Naive B cell (primary cell): ENCODE measurements at regions not wholly inside any gene's neighbourhood (a gene's known extent, or its start where the extent isn't known, plus 50 kb on each side); places are given as distances from the start of the nearest gene placed in this dataset.
"Not testable (repeated sequence)": the region's sequence is repeated elsewhere in the genome, so short reads cannot be mapped to it uniquely, and the experiment has no call there.

Source experiments
- ATAC-seq, 2 donors: fragments of 150-1000 bp; cut with Tn5 transposase; 2 replicates each; pipeline ENCODE4 v1.10.0; 2021; ENCODE audit warnings: low read depth in 2 of 2, mild to moderate bottlenecking in 2 of 2, moderate library complexity in 2 of 2
- DNase-seq: peaks from one replicate; pipeline ENCODE4 v3.0.0; 2022
- H3K27ac Mint-ChIP-seq, 6 donors: one replicate each; pipeline ENCODE4 v1.8.0; 2020 to 2022; ENCODE audit warnings: mild to moderate bottlenecking in 6 of 6, mixed read lengths in 6 of 6, moderate library complexity in 5 of 6, inconsistent platforms in 2 of 6
- H3K27me3 Mint-ChIP-seq, 3 donors: one replicate each; pipeline ENCODE4 v1.8.0; 2021 to 2022; ENCODE audit warnings: mixed read lengths in 3 of 3, mild to moderate bottlenecking in 1 of 3
- H3K36me3 Mint-ChIP-seq, 2 donors: one replicate each; pipeline ENCODE4 v1.8.0; 2020 to 2022; ENCODE audit warnings: mixed read lengths in 2 of 2, inconsistent platforms in 1 of 2, mild to moderate bottlenecking in 1 of 2
- H3K4me1 Mint-ChIP-seq, 3 donors: one replicate each; pipeline ENCODE4 v1.8.0; 2020 to 2022; ENCODE audit warnings: mixed read lengths in 3 of 3, inconsistent platforms in 1 of 3, mild to moderate bottlenecking in 1 of 3, moderate library complexity in 1 of 3
- H3K4me3 Mint-ChIP-seq, 8 donors: one replicate each; pipeline ENCODE4 v1.8.0; 2020 to 2022; ENCODE audit warnings: mild to moderate bottlenecking in 8 of 8, mixed read lengths in 8 of 8, moderate library complexity in 8 of 8, inconsistent platforms in 2 of 8
- H3K9me3 Mint-ChIP-seq, 7 donors: one replicate each; pipeline ENCODE4 v1.8.0; 2020 to 2022; ENCODE audit warnings: mixed read lengths in 7 of 7, mild to moderate bottlenecking in 5 of 7, inconsistent platforms in 2 of 7, moderate library complexity in 1 of 7

DNA sequence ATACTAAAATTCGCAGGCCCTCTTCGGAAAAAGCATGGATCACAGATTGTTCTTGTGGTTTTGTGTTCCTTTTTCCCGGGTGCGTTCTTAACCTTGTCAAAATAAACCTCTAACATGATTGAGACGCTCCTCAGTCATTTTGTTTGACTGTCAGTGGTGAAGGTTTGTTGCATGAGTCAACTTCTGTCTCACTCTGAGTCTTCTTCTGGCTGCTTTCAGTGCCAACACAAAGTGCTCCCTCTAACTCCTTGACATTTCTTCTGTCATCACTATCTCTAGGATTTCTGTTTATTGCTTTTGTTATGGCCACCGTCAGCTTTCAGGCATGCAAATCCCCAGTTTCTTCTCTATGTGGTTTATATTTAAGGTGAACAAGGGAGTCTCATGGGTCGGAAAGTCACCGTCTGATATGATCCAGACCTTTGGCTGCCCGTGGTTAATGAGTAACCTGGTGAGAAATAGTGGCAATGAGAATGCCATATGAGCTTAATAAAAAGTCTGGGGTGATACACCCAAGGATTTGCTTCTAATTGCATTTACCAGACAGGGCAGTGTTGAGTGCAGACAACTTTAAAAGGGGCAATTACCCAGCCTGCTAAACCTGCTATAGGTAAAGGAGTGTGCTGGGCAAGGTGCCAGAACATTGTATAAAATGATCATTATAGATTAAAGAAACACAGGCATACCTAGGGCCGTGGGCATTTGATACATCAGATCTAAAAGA is 248.9 kb upstream of the FAM240B start:
- H3K4me3 Mint-ChIP-seq, DNase-seq, H3K27me3 Mint-ChIP-seq, H3K36me3 Mint-ChIP-seq, H3K4me1 Mint-ChIP-seq, H3K9me3 Mint-ChIP-seq, ATAC-seq, H3K27ac Mint-ChIP-seq: not testable (repeated sequence)

DNA sequence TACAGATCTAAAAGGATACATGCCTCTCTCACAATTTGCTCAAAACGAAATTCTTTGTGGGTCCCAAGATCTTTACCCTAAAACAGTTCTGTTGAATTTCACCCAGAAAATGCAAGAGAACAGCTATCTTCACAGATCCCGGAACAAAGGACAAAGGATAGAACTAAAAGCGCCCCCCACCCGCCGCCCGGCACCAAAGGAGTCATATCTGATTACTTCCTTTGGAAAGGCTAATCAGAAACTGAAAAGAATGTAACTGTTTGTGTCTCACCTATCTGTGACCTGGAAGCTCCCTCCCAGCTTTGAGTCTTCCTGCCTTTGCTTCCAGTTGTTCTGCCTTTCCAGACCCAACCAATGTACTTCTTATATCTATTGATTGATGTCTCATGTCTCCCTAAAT is 247.9 kb upstream of the FAM240B start:
- not testable (repeated sequence) for ATAC-seq, H3K4me1 Mint-ChIP-seq, H3K27ac Mint-ChIP-seq, H3K36me3 Mint-ChIP-seq, H3K9me3 Mint-ChIP-seq, DNase-seq, H3K4me3 Mint-ChIP-seq, H3K27me3 Mint-ChIP-seq

DNA sequence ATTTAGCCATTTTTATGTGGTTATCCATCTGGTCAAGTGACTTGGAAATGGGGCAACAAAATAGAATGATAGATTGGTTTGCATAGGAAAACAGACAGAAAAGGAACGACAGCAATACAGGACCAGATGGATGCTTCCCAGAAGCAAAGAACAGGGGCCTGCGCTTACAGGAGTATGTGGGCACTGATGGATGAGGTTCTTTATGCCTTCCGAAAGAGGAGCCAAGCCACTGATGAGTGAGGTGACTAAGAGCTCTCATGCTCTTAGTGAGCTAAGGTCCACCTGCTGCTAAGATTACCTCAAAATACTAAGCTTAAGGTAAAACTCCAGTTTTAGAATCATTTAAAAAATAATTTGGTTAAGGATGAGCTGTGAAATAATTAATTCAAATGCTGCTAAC is 247.4 kb upstream of the FAM240B start:
- H3K9me3 Mint-ChIP-seq, H3K36me3 Mint-ChIP-seq, H3K4me1 Mint-ChIP-seq, ATAC-seq, H3K27me3 Mint-ChIP-seq, H3K4me3 Mint-ChIP-seq, DNase-seq, H3K27ac Mint-ChIP-seq: not testable (repeated sequence)

DNA sequence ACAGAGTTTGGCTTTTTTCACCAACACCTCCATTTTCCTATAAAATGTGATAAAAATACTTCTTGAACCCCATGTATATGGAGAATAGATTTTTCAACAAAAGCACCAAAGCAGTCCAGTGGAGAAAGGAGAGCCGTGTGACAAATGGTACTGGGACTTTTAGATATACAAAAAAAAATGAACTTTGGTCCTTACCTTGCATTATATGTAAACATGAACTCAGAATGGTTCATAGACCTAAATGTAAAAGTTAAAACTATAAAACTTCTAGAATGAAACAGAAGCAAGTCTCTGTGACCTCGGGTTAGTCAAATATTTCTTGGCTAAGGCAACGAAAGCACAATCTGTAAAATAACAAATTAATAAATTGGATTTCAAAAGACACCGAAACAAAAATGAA is 239.9 kb upstream of the FAM240B start:
- ATAC-seq, H3K4me3 Mint-ChIP-seq, H3K9me3 Mint-ChIP-seq: not testable (repeated sequence)

GRCh38 chr9:38955837-38956236 is 235.9 kb upstream of the FAM240B start:
- H3K36me3 Mint-ChIP-seq, DNase-seq, H3K4me1 Mint-ChIP-seq, H3K27me3 Mint-ChIP-seq, H3K9me3 Mint-ChIP-seq, ATAC-seq, H3K27ac Mint-ChIP-seq, H3K4me3 Mint-ChIP-seq: not testable (repeated sequence)

More for the DNA sequence above, 239.9 kb upstream of the FAM240B start:
- not testable (repeated sequence) for H3K4me1 Mint-ChIP-seq, H3K27ac Mint-ChIP-seq, H3K36me3 Mint-ChIP-seq, H3K27me3 Mint-ChIP-seq, DNase-seq

DNA sequence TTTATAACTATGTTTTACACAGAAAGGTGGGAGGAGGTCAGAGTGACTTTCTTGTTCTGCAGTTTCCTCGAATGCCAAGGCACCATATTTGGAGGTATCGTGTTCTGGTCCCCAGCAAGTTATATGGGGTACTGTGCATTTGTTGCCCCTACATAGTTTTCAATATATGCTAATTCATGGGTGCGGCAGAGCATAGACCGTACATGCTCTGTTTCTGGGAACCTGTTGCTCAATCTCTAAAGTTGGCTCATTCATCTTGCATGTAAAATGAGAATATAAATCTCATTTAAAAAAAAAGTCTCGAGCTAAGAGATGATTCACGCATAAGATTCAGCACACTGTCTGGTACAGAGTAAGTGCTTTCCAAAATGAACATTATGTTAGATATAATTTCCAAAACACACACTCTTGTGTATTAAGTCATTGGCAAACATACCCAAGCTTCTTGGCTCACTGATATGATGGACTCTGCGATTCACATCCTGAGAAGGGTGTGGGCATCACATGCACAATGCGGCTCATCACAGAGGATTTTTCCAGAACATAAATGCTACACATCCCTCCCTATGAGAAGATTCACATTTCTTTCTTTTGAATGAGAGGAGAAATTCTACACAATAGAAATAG is 232.9 kb upstream of the FAM240B start:
- H3K9me3 Mint-ChIP-seq, DNase-seq, H3K4me3 Mint-ChIP-seq, ATAC-seq, H3K36me3 Mint-ChIP-seq, H3K4me1 Mint-ChIP-seq, H3K27me3 Mint-ChIP-seq, H3K27ac Mint-ChIP-seq: not testable (repeated sequence)

DNA sequence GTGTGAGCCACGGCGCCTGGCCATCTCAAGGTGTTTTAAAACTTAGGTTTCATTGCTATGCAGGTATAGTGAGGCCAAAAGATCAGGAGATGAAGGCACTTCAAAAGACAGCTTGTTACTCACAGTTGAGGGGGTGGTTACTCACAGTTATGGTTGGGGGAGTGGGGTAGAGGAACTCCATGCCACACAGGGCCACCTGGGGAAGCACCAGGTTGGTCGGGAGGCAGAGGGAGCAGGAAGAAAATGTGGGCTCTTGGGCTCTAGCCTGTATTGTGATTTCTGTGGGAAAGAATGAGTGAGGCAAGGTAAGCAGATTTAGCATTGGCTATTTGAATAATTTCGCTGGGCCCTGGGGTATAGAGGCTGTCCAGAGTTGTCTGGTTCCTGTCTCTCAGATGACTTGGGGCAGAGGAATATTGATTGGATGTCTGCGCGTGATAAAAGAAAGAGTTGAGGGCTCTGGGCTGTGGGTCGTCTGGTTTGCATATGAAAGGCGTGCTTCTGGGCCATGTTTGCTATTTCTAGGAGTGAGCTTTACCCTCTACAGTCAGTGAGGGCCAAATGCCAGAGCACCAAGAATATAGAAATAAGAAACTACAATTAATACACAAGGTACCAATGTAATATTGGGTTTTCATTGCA is 226.1 kb upstream of the FAM240B start:
- not testable (repeated sequence) for ATAC-seq, H3K27ac Mint-ChIP-seq, H3K4me1 Mint-ChIP-seq, H3K36me3 Mint-ChIP-seq, DNase-seq, H3K9me3 Mint-ChIP-seq, H3K4me3 Mint-ChIP-seq, H3K27me3 Mint-ChIP-seq

- not testable (repeated sequence) for H3K27me3 Mint-ChIP-seq, H3K4me1 Mint-ChIP-seq, H3K4me3 Mint-ChIP-seq, DNase-seq, ATAC-seq, H3K36me3 Mint-ChIP-seq, H3K9me3 Mint-ChIP-seq, H3K27ac Mint-ChIP-seq
Observed at GRCh38 chr9:38944881-38945449, 225.0 kb upstream of the FAM240B start.

- DNase-seq, H3K36me3 Mint-ChIP-seq, H3K4me3 Mint-ChIP-seq, H3K4me1 Mint-ChIP-seq, ATAC-seq, H3K27me3 Mint-ChIP-seq, H3K9me3 Mint-ChIP-seq, H3K27ac Mint-ChIP-seq: not testable (repeated sequence)
Observed at GRCh38 chr9:38940501-38940900, 220.6 kb upstream of the FAM240B start.

DNA sequence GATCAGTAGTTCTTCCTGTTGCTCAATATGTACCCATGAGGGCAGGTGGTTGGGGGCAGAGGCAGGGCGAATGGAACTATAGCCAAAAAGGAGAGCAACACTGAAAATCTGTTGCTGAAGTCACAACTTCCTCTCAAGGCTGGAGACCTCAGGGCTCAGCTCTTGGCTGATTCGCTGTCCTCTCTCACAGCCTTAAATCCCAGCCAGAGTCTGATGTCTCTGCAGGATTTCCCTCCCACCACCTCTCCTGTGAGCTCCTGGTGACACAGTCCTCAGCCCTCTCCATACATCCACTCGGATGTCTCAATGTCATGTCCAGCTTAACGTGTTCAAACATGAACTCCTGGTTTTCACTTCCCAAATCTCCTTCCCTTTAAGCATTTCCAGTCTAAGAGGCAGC is 218.7 kb upstream of the FAM240B start:
- DNase-seq, H3K36me3 Mint-ChIP-seq, H3K4me1 Mint-ChIP-seq, H3K4me3 Mint-ChIP-seq, ATAC-seq, H3K27ac Mint-ChIP-seq, H3K9me3 Mint-ChIP-seq, H3K27me3 Mint-ChIP-seq: not testable (repeated sequence)

- not testable (repeated sequence) for DNase-seq, H3K27me3 Mint-ChIP-seq, H3K4me3 Mint-ChIP-seq, H3K27ac Mint-ChIP-seq, H3K4me1 Mint-ChIP-seq, ATAC-seq, H3K36me3 Mint-ChIP-seq, H3K9me3 Mint-ChIP-seq
Observed at GRCh38 chr9:38927970-38928369, 208.0 kb upstream of the FAM240B start.

DNA sequence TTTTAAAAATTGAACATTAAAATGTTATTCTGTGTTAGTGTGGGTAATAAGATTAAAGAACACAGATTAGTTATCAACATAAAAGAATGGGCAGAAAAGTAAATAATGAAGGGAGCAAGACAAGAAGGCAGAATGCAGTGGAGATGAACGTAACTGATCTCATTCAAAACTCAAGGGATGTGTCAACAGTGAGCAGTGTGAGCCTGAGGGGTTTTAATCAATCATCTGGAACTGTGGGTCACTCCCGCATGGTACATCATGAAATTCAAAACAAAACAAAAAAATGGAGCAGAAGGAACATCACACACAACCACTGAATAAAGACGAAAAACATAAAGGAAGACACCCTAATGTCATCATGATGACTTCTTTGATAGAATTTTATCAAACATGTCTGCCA is 206.6 kb upstream of the FAM240B start:
- not testable (repeated sequence) for H3K4me3 Mint-ChIP-seq, H3K27me3 Mint-ChIP-seq, ATAC-seq, H3K36me3 Mint-ChIP-seq, H3K27ac Mint-ChIP-seq, DNase-seq, H3K4me1 Mint-ChIP-seq, H3K9me3 Mint-ChIP-seq

- not testable (repeated sequence) for H3K4me1 Mint-ChIP-seq, H3K4me3 Mint-ChIP-seq, H3K27me3 Mint-ChIP-seq, DNase-seq, H3K27ac Mint-ChIP-seq, ATAC-seq, H3K9me3 Mint-ChIP-seq, H3K36me3 Mint-ChIP-seq
Observed at GRCh38 chr9:38921253-38921652, 201.3 kb upstream of the FAM240B start.

DNA sequence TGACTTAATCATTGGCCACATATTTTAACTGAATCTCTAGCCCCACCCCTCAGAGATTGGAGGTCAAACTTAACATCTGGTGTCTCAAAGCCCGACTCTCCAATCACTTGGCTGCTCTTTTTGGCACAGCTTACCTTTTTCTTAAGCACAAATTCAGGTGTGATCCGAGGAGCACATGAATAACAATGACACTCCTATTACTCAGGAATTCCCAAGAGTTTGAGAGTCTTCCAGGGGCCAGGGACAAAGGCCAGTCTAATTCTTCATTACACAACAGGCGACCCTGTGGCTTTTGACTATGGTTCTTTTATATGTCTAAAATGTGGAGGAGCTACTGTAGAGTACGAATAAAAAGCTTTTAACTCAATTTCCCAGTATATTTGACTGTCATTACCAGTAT is 190.7 kb upstream of the FAM240B start:
- not testable (repeated sequence) for DNase-seq, H3K4me1 Mint-ChIP-seq

More for the DNA sequence above, 190.7 kb upstream of the FAM240B start:
- H3K9me3 Mint-ChIP-seq, H3K4me3 Mint-ChIP-seq, H3K27me3 Mint-ChIP-seq, H3K27ac Mint-ChIP-seq, H3K36me3 Mint-ChIP-seq, ATAC-seq: not testable (repeated sequence)
